ENCODE measurements at regions not wholly inside any gene's neighbourhood (a gene's known extent, or its start where the extent isn't known, plus 50 kb on each side); places are given as distances from the start of the nearest gene placed in this dataset.
"Not testable (repeated sequence)": the region's sequence is repeated elsewhere in the genome, so short reads cannot be mapped to it uniquely, and the experiment has no call there.

GRCh38 chr2:224098481-224099230 lies 59.6 kb upstream of the SERPINE2 start:
- no peak for TF ChIP-seq CTCF (conservative IDR thresholded peaks at IDR 0.05; ENCODE audit: low read length)
- no peak for TF ChIP-seq EZH2phosphoT487 (IDR thresholded peaks at IDR 0.05; ENCODE audit: borderline replicate concordance)
- H3K79me2 ChIP-seq (ENCODE audit: insufficient read depth, low read length), result no peaks in the 10 kb centered on the region

GRCh38 chr2:224094413-224094812 lies 55.3 kb upstream of the SERPINE2 start:
- H2AFZ ChIP-seq (ENCODE audit: low read length), result no peak overlapping the region
- H3K9me3 ChIP-seq (ENCODE audit: insufficient read depth, low read depth, low read length), result no peaks in the 10 kb centered on the region
- TF ChIP-seq EZH2phosphoT487 (IDR thresholded peaks at IDR 0.05; ENCODE audit: borderline replicate concordance) (no peak), CTCF (conservative IDR thresholded peaks at IDR 0.05; ENCODE audit: low read length) (no peak)

More at GRCh38 chr2:224098481-224099230, 59.6 kb upstream of the SERPINE2 start:
- Histone ChIP-seq H3K27me3 (ENCODE audit: insufficient read depth, low read length, poor library complexity, severe bottlenecking) (no peaks in the 10 kb centered on the region), H3K9me2 (replicated peaks; ENCODE audit: low read depth, low read length) (no peaks in the 10 kb centered on the region), H3K4me1 (ENCODE audit: insufficient read depth, low read length, poor library complexity, severe bottlenecking) (peaks cover 7% of the 10 kb centered on the region), H3K4me2 (ENCODE audit: low read depth, low read length, poor library complexity, severe bottlenecking) (no peak overlapping the region), H3K4me3 (ENCODE audit: low read length, poor library complexity, severe bottlenecking) (no peak overlapping the region), H4K20me1 (ENCODE audit: insufficient read depth, low read length, poor library complexity, severe bottlenecking) (no peaks in the 10 kb centered on the region), H2AFZ (ENCODE audit: low read length) (no peak overlapping the region), H3F3A (ENCODE audit: low read depth) (no peaks in the 10 kb centered on the region), H3K9ac (ENCODE audit: low read depth, low read length, poor library complexity, severe bottlenecking) (no peak overlapping the region), H3K9me3 (ENCODE audit: insufficient read depth, low read depth, low read length) (no peaks in the 10 kb centered on the region), H3K36me3 (ENCODE audit: insufficient read depth, low read length) (no peaks in the 10 kb centered on the region)

GRCh38 chr2:224091671-224092070 lies 52.6 kb upstream of the SERPINE2 start:
- not testable (repeated sequence) for H3K27me3 ChIP-seq (ENCODE audit: insufficient read depth, low read length, poor library complexity, severe bottlenecking); H3K4me1 ChIP-seq (ENCODE audit: insufficient read depth, low read length, poor library complexity, severe bottlenecking); H2AFZ ChIP-seq (ENCODE audit: low read length); H3K9me3 ChIP-seq (ENCODE audit: insufficient read depth, low read depth, low read length); H3F3A ChIP-seq (ENCODE audit: low read depth); H3K4me3 ChIP-seq (ENCODE audit: low read length, poor library complexity, severe bottlenecking); H4K20me1 ChIP-seq (ENCODE audit: insufficient read depth, low read length, poor library complexity, severe bottlenecking); H3K9me2 ChIP-seq (replicated peaks; ENCODE audit: low read depth, low read length); H3K4me2 ChIP-seq (ENCODE audit: low read depth, low read length, poor library complexity, severe bottlenecking); H3K36me3 ChIP-seq (ENCODE audit: insufficient read depth, low read length); H3K9ac ChIP-seq (ENCODE audit: low read depth, low read length, poor library complexity, severe bottlenecking); H3K79me2 ChIP-seq (ENCODE audit: insufficient read depth, low read length)

More at GRCh38 chr2:224094413-224094812, 55.3 kb upstream of the SERPINE2 start:
- Histone ChIP-seq H3K79me2 (ENCODE audit: insufficient read depth, low read length) (no peaks in the 10 kb centered on the region), H3F3A (ENCODE audit: low read depth) (no peaks in the 10 kb centered on the region), H3K9me2 (replicated peaks; ENCODE audit: low read depth, low read length) (no peaks in the 10 kb centered on the region), H3K4me2 (ENCODE audit: low read depth, low read length, poor library complexity, severe bottlenecking) (no peak overlapping the region), H3K4me3 (ENCODE audit: low read length, poor library complexity, severe bottlenecking) (no peak overlapping the region), H3K4me1 (ENCODE audit: insufficient read depth, low read length, poor library complexity, severe bottlenecking) (no peaks in the 10 kb centered on the region), H3K36me3 (ENCODE audit: insufficient read depth, low read length) (no peaks in the 10 kb centered on the region), H4K20me1 (ENCODE audit: insufficient read depth, low read length, poor library complexity, severe bottlenecking) (no peaks in the 10 kb centered on the region), H3K27me3 (ENCODE audit: insufficient read depth, low read length, poor library complexity, severe bottlenecking) (no peaks in the 10 kb centered on the region), H3K9ac (ENCODE audit: low read depth, low read length, poor library complexity, severe bottlenecking) (no peak overlapping the region)

- not testable (repeated sequence) for H3K9ac ChIP-seq (ENCODE audit: low read depth, low read length, poor library complexity, severe bottlenecking); H3K79me2 ChIP-seq (ENCODE audit: insufficient read depth, low read length)
These were observed 50.5 kb upstream of the SERPINE2 start for GRCh38 chr2:224089606-224090005.

More at GRCh38 chr2:224089606-224090005, 50.5 kb upstream of the SERPINE2 start:
- H3K4me2 ChIP-seq (ENCODE audit: low read depth, low read length, poor library complexity, severe bottlenecking); H3K4me1 ChIP-seq (ENCODE audit: insufficient read depth, low read length, poor library complexity, severe bottlenecking); H2AFZ ChIP-seq (ENCODE audit: low read length); H4K20me1 ChIP-seq (ENCODE audit: insufficient read depth, low read length, poor library complexity, severe bottlenecking); H3K4me3 ChIP-seq (ENCODE audit: low read length, poor library complexity, severe bottlenecking); H3K9me3 ChIP-seq (ENCODE audit: insufficient read depth, low read depth, low read length); H3K9me2 ChIP-seq (replicated peaks; ENCODE audit: low read depth, low read length); H3K27me3 ChIP-seq (ENCODE audit: insufficient read depth, low read length, poor library complexity, severe bottlenecking); H3F3A ChIP-seq (ENCODE audit: low read depth); H3K36me3 ChIP-seq (ENCODE audit: insufficient read depth, low read length): not testable (repeated sequence)
